ENCODE measurements at regions not wholly inside any gene's neighbourhood (a gene's known extent, or its start where the extent isn't known, plus 50 kb on each side); places are given as distances from the start of the nearest gene placed in this dataset.

DNA sequence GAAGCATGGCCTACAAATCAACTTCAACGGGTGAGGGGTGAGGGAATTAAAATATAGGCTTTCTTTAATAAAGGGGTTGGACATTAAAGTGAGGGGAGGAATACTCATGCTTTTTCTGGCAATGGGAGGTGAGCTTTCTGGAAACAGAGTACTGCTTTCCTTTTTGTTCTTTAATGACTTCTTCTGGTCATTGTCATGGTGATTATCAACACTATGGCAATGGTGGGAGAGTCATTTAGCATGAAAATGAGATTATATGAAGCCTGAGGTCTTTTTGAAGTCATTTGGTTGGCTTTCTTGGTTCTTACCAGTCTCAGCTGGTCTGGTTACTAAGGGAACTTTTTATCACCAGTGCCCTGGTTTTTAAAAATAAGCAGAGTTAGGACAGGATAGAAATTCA is 475.8 kb upstream of the LRRC4C start:
- DNase-seq = no peak
- Mint-ChIP-seq H3K27ac (no peak overlapping the region), H3K4me3 (no peak overlapping the region), H3K36me3 (peaks cover 8% of the 10 kb centered on the region), H3K27me3 (ENCODE audit: low read depth in 2 of 2) (no peaks in the 10 kb centered on the region), H3K4me1 (no peaks in the 10 kb centered on the region), H3K9me3 (peaks cover 11 to 21% of the 10 kb centered on the region in 2 donors)
- intact Hi-C loops (cut with micrococcal nuclease) = no loop called here
- 87% methylated on average over 1 of the region's 1 CpG for WGBS (ENCODE audit: insufficient coverage)
- Histone ChIP-seq H3K27me3 (ENCODE audit: control insufficient read depth, insufficient read depth, low read length) (no peaks in the 10 kb centered on the region), H3K27ac (ENCODE audit: low read length) (no peak overlapping the region), H3K36me3 (ENCODE audit: control insufficient read depth, insufficient read depth, low read length) (no peaks in the 10 kb centered on the region), H3K4me3 (ENCODE audit: low read length) (no peak overlapping the region), H3K4me1 (ENCODE audit: control insufficient read depth, insufficient read depth, low read length) (no peaks in the 10 kb centered on the region), H3K9me3 (ENCODE audit: control insufficient read depth, insufficient read depth, low read length) (peaks cover 6% of the 10 kb centered on the region)
- TF ChIP-seq, protein P1, sequence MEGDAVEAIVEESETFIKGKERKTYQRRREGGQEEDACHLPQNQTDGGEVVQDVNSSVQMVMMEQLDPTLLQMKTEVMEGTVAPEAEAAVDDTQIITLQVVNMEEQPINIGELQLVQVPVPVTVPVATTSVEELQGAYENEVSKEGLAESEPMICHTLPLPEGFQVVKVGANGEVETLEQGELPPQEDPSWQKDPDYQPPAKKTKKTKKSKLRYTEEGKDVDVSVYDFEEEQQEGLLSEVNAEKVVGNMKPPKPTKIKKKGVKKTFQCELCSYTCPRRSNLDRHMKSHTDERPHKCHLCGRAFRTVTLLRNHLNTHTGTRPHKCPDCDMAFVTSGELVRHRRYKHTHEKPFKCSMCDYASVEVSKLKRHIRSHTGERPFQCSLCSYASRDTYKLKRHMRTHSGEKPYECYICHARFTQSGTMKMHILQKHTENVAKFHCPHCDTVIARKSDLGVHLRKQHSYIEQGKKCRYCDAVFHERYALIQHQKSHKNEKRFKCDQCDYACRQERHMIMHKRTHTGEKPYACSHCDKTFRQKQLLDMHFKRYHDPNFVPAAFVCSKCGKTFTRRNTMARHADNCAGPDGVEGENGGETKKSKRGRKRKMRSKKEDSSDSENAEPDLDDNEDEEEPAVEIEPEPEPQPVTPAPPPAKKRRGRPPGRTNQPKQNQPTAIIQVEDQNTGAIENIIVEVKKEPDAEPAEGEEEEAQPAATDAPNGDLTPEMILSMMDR (IDR thresholded peaks at IDR 0.05) = no peak
- ATAC-seq = no peak

DNA sequence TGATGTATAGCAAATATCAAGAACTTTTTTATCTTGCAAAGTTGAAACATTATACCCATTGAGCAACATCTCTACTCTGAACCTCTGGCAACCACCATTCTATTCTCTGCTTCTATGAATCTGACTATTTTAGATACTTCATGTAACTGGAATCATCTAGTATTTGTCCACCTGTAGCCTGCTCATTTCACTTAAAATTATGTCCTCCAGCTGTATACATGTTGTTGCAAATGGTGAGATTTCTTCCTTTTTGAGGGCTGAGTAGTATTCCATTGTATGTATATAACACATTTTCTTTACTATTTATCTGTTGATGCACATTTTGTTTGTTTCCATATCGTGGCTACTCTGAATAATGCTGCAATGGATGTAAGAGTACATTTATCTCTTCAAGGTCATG is 476.3 kb upstream of the LRRC4C start:
- intact Hi-C loops (cut with micrococcal nuclease) = no loop called here
- 83% methylated on average over 1 of the region's 1 CpG for WGBS (ENCODE audit: insufficient coverage)
- ATAC-seq (no peak), DNase-seq (no peak)
- H3K9me3 ChIP-seq (ENCODE audit: control insufficient read depth, insufficient read depth, low read length) = peaks cover 6% of the 10 kb centered on the region
- Mint-ChIP-seq H3K9me3 (peaks cover 8 to 19% of the 10 kb centered on the region in 2 donors), H3K27me3 (ENCODE audit: low read depth in 2 of 2) (no peaks in the 10 kb centered on the region), H3K27ac (no peak overlapping the region), H3K4me1 (no peaks in the 10 kb centered on the region), H3K36me3 (peaks cover 8% of the 10 kb centered on the region), H3K4me3 (no peak overlapping the region)
- no peak overlapping the region for H3K27ac ChIP-seq (ENCODE audit: low read length)
- TF ChIP-seq, protein P1 (IDR thresholded peaks at IDR 0.05) = no peak
- no peak overlapping the region for H3K4me3 ChIP-seq (ENCODE audit: low read length)
- H3K27me3 ChIP-seq (ENCODE audit: control insufficient read depth, insufficient read depth, low read length) = no peaks in the 10 kb centered on the region
- H3K36me3 ChIP-seq (ENCODE audit: control insufficient read depth, insufficient read depth, low read length) = no peaks in the 10 kb centered on the region
- no peaks in the 10 kb centered on the region for H3K4me1 ChIP-seq (ENCODE audit: control insufficient read depth, insufficient read depth, low read length)

DNA sequence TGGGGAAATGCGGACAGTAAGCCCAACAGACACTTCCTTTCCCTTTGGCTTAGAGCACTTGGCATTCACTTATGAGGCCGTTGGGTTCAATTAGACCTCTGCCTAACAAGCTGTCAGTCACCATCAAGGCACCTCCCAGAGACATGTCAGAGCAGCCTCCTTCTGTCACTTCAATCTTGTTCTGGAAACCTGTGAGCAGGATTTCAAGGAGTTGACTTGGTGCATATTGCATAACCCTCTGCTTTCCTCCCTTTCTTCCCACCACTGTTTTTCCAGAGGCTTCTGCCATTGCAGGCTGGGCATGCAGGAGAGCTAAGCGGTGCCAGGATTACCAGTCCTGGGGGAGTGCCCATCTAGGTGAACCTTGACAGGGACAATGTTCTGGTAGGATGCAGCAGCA is 484.2 kb upstream of the LRRC4C start:
- TF ChIP-seq, protein P1 (IDR thresholded peaks at IDR 0.05) = no peak
- Histone ChIP-seq H3K27me3 (ENCODE audit: control insufficient read depth, insufficient read depth, low read length) (no peaks in the 10 kb centered on the region), H3K27ac (ENCODE audit: low read length) (no peak overlapping the region), H3K36me3 (ENCODE audit: control insufficient read depth, insufficient read depth, low read length) (no peaks in the 10 kb centered on the region), H3K4me1 (ENCODE audit: control insufficient read depth, insufficient read depth, low read length) (no peaks in the 10 kb centered on the region), H3K4me3 (ENCODE audit: low read length) (no peak overlapping the region), H3K9me3 (ENCODE audit: control insufficient read depth, insufficient read depth, low read length) (peaks cover 9% of the 10 kb centered on the region)
- H3K27me3 Mint-ChIP-seq (ENCODE audit: low read depth in 2 of 2) = no peaks in the 10 kb centered on the region
- no peak overlapping the region for H3K4me3 Mint-ChIP-seq
- ATAC-seq = no peak
- WGBS (ENCODE audit: insufficient coverage) = 47% methylated on average over 3 of the region's 3 CpGs
- no peak for DNase-seq
- intact Hi-C loops (cut with micrococcal nuclease) = no loop called here
- H3K27ac Mint-ChIP-seq = no peak overlapping the region
- peaks cover 7 to 14% of the 10 kb centered on the region in 2 donors for H3K9me3 Mint-ChIP-seq
- no peaks in the 10 kb centered on the region for H3K36me3 Mint-ChIP-seq
- no peaks in the 10 kb centered on the region for H3K4me1 Mint-ChIP-seq

DNA sequence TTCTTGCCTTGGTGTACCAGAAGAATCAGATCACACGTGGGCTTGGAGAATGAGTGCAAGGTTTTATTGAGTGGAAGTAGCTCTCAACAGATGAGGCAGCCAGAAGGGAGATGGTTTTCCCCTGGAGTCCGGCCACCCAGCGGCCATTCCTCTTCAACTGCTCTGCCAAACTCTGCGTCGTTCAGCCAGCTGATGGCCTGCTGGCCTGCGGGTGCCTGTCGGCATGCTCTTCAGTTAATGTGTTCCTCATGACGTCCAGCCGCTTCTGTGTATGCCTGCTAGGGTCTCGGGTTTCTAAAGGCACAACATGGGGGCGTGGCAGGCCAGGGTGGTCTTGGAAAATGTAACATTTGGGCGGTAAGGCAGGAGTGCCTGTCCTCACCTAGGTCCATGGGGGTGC is 487.9 kb upstream of the LRRC4C start:
- no peak for DNase-seq

More for the DNA sequence above, 487.9 kb upstream of the LRRC4C start:
- H3K9me3 Mint-ChIP-seq = peaks cover 9 to 16% of the 10 kb centered on the region in 2 donors
- peaks cover 9% of the 10 kb centered on the region for H3K9me3 ChIP-seq (ENCODE audit: control insufficient read depth, insufficient read depth, low read length)
- no peaks in the 10 kb centered on the region for H3K36me3 Mint-ChIP-seq
- H3K4me3 Mint-ChIP-seq = no peak overlapping the region
- no peak overlapping the region for H3K27ac Mint-ChIP-seq
- TF ChIP-seq, protein P1 (IDR thresholded peaks at IDR 0.05) = no peak
- H3K27ac ChIP-seq (ENCODE audit: low read length) = no peak overlapping the region
- intact Hi-C loops (cut with micrococcal nuclease) = no loop called here
- no peaks in the 10 kb centered on the region for H3K4me1 ChIP-seq (ENCODE audit: control insufficient read depth, insufficient read depth, low read length)
- no peaks in the 10 kb centered on the region for H3K36me3 ChIP-seq (ENCODE audit: control insufficient read depth, insufficient read depth, low read length)
- no peaks in the 10 kb centered on the region for H3K4me1 Mint-ChIP-seq
- H3K27me3 ChIP-seq (ENCODE audit: control insufficient read depth, insufficient read depth, low read length) = no peaks in the 10 kb centered on the region
- H3K27me3 Mint-ChIP-seq (ENCODE audit: low read depth in 2 of 2) = no peaks in the 10 kb centered on the region
- H3K4me3 ChIP-seq (ENCODE audit: low read length) = no peak overlapping the region
- ATAC-seq = no peak
- WGBS (ENCODE audit: insufficient coverage) = 90% methylated on average over 12 of the region's 12 CpGs

All from natural killer cell (primary cell).